H1 (cell line): ENCODE measurements at regions not wholly inside any gene's neighbourhood (a gene's known extent, or its start where the extent isn't known, plus 50 kb on each side); places are given as distances from the start of the nearest gene placed in this dataset.

Source experiments
- CTCF ChIA-PET: fragments of 300-600 bp; sonication (Branson Sonifier 250); formaldehyde crosslinking; loops from one replicate; lab custom pipeline; 2021; ENCODE audit not compliant: partially characterized antibody; lab: Charles Lee
- POLR2A ChIA-PET: fragments of 300-600 bp; sonication (Branson Sonifier 250); formaldehyde crosslinking; loops from one replicate; lab custom pipeline; 2021; ENCODE audit warnings: inconsistent platforms; ENCODE audit not compliant: partially characterized antibody; lab: Charles Lee
- DNase-seq, 2 experiments: peaks; one replicate each; pipeline versions ENCODE4 v3.0.0 to v3.0.0-alpha.2; 2010 to 2022; ENCODE audit warnings: low spot score in 2 of 2, low read depth in 1 of 2, mixed read lengths in 1 of 2
- FAIRE-seq: peaks from 2 replicates; lab custom pipeline; 2011; peaks lifted over from hg19 to GRCh38; lab: Jason Lieb, UNC
- H2AFZ ChIP-seq: 2 replicates; pipeline ENCODE4 v1.8.1; 2012; ENCODE audit warnings: low read length, inconsistent platforms
- H2AK5ac ChIP-seq: 2 replicates; pipeline ENCODE4 v1.6.1; 2013; ENCODE audit warnings: low read depth, low read length
- H2BK120ac ChIP-seq: replicated peaks from 2 replicates; pipeline ENCODE3; 2013; ENCODE audit warnings: low read depth, low read length, inconsistent platforms
- H2BK12ac ChIP-seq: 2 replicates; pipeline ENCODE4 v1.6.1; 2013; ENCODE audit warnings: low read depth, low read length
- H2BK15ac ChIP-seq: 2 replicates; pipeline ENCODE4 v1.6.1; 2013; ENCODE audit warnings: low read length
- H2BK20ac ChIP-seq: 2 replicates; pipeline ENCODE4 v1.6.1; 2013; ENCODE audit warnings: low read length
- H2BK5ac ChIP-seq: 2 replicates; pipeline ENCODE4 v1.6.1; 2013; ENCODE audit warnings: low read depth, low read length
- H3K14ac ChIP-seq: 2 replicates; pipeline ENCODE4 v1.6.1; 2013; ENCODE audit warnings: inconsistent platforms; ENCODE audit not compliant: insufficient read length
- H3K18ac ChIP-seq: 2 replicates; pipeline ENCODE4 v1.6.1; 2013; ENCODE audit warnings: low read length; ENCODE audit errors: extremely low read depth
- H3K23ac ChIP-seq: 2 replicates; pipeline ENCODE4 v1.6.1; 2013; ENCODE audit warnings: inconsistent platforms; ENCODE audit not compliant: insufficient read length
- H3K23me2 ChIP-seq: 2 replicates; pipeline ENCODE4 v1.6.1; 2013; ENCODE audit warnings: low read depth, low read length
- H3K27ac ChIP-seq: 2 replicates; pipeline ENCODE4 v1.6.1; 2011; ENCODE audit warnings: low read depth, low read length, inconsistent platforms
- H3K27me3 ChIP-seq, 4 experiments: replicated peaks in 1 of 4; 1 replicate in 1 of 4; 2 replicates in 3 of 4; pipeline versions ENCODE4 v1.6.1 to v1.8.1; 2011 to 2013; ENCODE audit warnings: low read length in 3 of 4, mild to moderate bottlenecking in 3 of 4, inconsistent platforms in 2 of 4, mixed read lengths in 2 of 4, moderate library complexity in 1 of 4; ENCODE audit not compliant: control insufficient read depth in 3 of 4, insufficient read depth in 3 of 4; ENCODE audit errors: extremely low read depth in 1 of 4
- H3K36me3 ChIP-seq, 4 experiments: 2 replicates each; pipeline versions ENCODE4 v1.6.1 to v1.8.1; 2011 to 2013; ENCODE audit warnings: mild to moderate bottlenecking in 4 of 4, low read length in 3 of 4, moderate library complexity in 2 of 4, control low read depth in 1 of 4, inconsistent platforms in 1 of 4; ENCODE audit not compliant: insufficient read depth in 4 of 4, control insufficient read depth in 2 of 4
- H3K4ac ChIP-seq: replicated peaks from 2 replicates; pipeline ENCODE3; 2013; ENCODE audit warnings: low read length, low read depth, mixed read lengths, inconsistent platforms; ENCODE audit not compliant: insufficient read length
- H3K4me1 ChIP-seq, 4 experiments: replicated peaks in 1 of 4; 1 replicate in 1 of 4; 2 replicates in 3 of 4; pipeline versions ENCODE4 v1.6.1 to v1.8.1; 2011 to 2013; ENCODE audit warnings: low read length in 3 of 4, inconsistent platforms in 2 of 4, mixed read lengths in 1 of 4; ENCODE audit not compliant: insufficient read depth in 4 of 4, control insufficient read depth in 3 of 4
- H3K4me2 ChIP-seq, 2 experiments: 2 replicates each; pipeline versions ENCODE4 v1.6.1 to v1.8.1; 2011 to 2013; ENCODE audit warnings: low read depth in 2 of 2, low read length in 2 of 2, control low read depth in 1 of 2, inconsistent platforms in 1 of 2, mild to moderate bottlenecking in 1 of 2; ENCODE audit not compliant: insufficient read depth in 1 of 2
- H3K4me3 ChIP-seq, 4 experiments: fragments of 200-600, 300-600 bp in 1 of 4; sonication (generic), shearing (Covaris generic), sonication (Bioruptor Twin) in 1 of 4; 2 replicates each; pipeline versions ENCODE4 v1.5.1 to v1.8.1; 2011 to 2016; ENCODE audit warnings: low read length in 4 of 4, low read depth in 3 of 4, control low read depth in 2 of 4, inconsistent platforms in 2 of 4, mild to moderate bottlenecking in 2 of 4, mixed read lengths in 1 of 4, moderate library complexity in 1 of 4; ENCODE audit not compliant: insufficient read depth in 2 of 4; ENCODE audit errors: extremely low read depth in 1 of 4
- H3K56ac ChIP-seq: replicated peaks from 2 replicates; pipeline ENCODE3; 2013; ENCODE audit warnings: low read depth, mild to moderate bottlenecking, mixed read lengths, low read length, inconsistent platforms; ENCODE audit not compliant: insufficient read length
- H3K79me1 ChIP-seq: 2 replicates; pipeline ENCODE4 v1.6.1; 2013; ENCODE audit warnings: low read depth, low read length, control low read depth
- H3K79me2 ChIP-seq, 2 experiments: 2 replicates each; pipeline versions ENCODE4 v1.6.1 to v1.8.1; 2012 to 2013; ENCODE audit warnings: low read length in 2 of 2, mild to moderate bottlenecking in 2 of 2, inconsistent platforms in 1 of 2; ENCODE audit not compliant: insufficient read depth in 2 of 2, control insufficient read depth in 1 of 2
- H3K9ac ChIP-seq, 4 experiments: replicated peaks in 1 of 4; 1 replicate in 1 of 4; 2 replicates in 3 of 4; pipeline versions ENCODE4 v1.6.1 to v1.8.1; 2011 to 2013; ENCODE audit warnings: low read depth in 3 of 4, low read length in 3 of 4, control low read depth in 2 of 4, mild to moderate bottlenecking in 2 of 4, moderate library complexity in 2 of 4, inconsistent platforms in 1 of 4; ENCODE audit errors: extremely low read depth in 1 of 4
- H3K9me3 ChIP-seq, 2 experiments: 2 replicates each; pipeline versions ENCODE4 v1.6.1 to v1.8.1; 2012 to 2013; ENCODE audit warnings: mild to moderate bottlenecking in 2 of 2, moderate library complexity in 2 of 2, control low read depth in 1 of 2, inconsistent platforms in 1 of 2, low read depth in 1 of 2, low read length in 1 of 2, mixed read lengths in 1 of 2; ENCODE audit not compliant: insufficient read depth in 2 of 2
- H4K20me1 ChIP-seq, 2 experiments: replicated peaks in 1 of 2; 2 replicates each; pipeline versions ENCODE3 to v1.8.1; 2011 to 2013; ENCODE audit warnings: inconsistent platforms in 2 of 2, low read length in 2 of 2, mild to moderate bottlenecking in 1 of 2; ENCODE audit not compliant: insufficient read depth in 2 of 2, control insufficient read depth in 1 of 2
- H4K5ac ChIP-seq: 2 replicates; pipeline ENCODE4 v1.6.1; 2013; ENCODE audit warnings: low read length, low read depth, mixed read lengths, inconsistent platforms; ENCODE audit not compliant: insufficient read length
- H4K8ac ChIP-seq: 2 replicates; pipeline ENCODE4 v1.8.0; 2013; ENCODE audit warnings: mild to moderate bottlenecking, moderate library complexity, low read length, inconsistent platforms; ENCODE audit not compliant: insufficient read depth; ENCODE audit errors: extremely low read depth
- H4K91ac ChIP-seq: replicated peaks from 2 replicates; pipeline ENCODE3; 2013; ENCODE audit warnings: low read length, mixed read lengths, inconsistent platforms; ENCODE audit not compliant: insufficient read length
- EP300 ChIP-seq, 2 experiments: IDR thresholded peaks; 1 replicate in 1 of 2; 2 replicates in 1 of 2; pipeline ENCODE4 v1.6.1; 2011 to 2012; ENCODE audit warnings: low read depth in 2 of 2, low read length in 2 of 2, mild to moderate bottlenecking in 2 of 2, borderline replicate concordance in 1 of 2, inconsistent platforms in 1 of 2, moderate library complexity in 1 of 2
- YY1 ChIP-seq: IDR thresholded peaks from 2 replicates; pipeline ENCODE4 v1.6.1; 2011; ENCODE audit warnings: low read depth, mild to moderate bottlenecking, low read length
- WGBS, 2 experiments: shearing (Covaris generic) in 1 of 2; methylation state at CpG; one replicate each; pipeline versions ENCODE4 v1.1.6 to v1.1.7; 2013 to 2015; ENCODE audit warnings: low lambda C conversion rate in 2 of 2, mixed read lengths in 2 of 2, inconsistent platforms in 1 of 2, low coverage in 1 of 2, missing lambda C conversion rate in 1 of 2; ENCODE audit not compliant: insufficient replicate concordance in 2 of 2, insufficient coverage in 1 of 2, insufficient read length in 1 of 2; ENCODE audit errors: extremely low coverage in 1 of 2, missing lambda C conversion rate in 1 of 2; 5-methylcytosine and 5-hydroxymethylcytosine counted together
- TF ChIP-seq, protein P1 (sequence below): IDR thresholded peaks from 2 replicates; pipeline ENCODE4 v1.6.1; 2012; ENCODE audit warnings: inconsistent platforms

GRCh38 chr10:44539178-44539577, 154.3 kb upstream of the CXCL12 start:
- POLR2A ChIA-PET = no interaction called here
- FAIRE-seq (no peak), DNase-seq (no peak)
- no peak for TF ChIP-seq EP300 (IDR thresholded peaks at IDR 0.05; ENCODE audit: borderline replicate concordance in 1 of 2, low read depth in 2 of 2, low read length in 2 of 2)
- TF ChIP-seq YY1 = no peak
- TF ChIP-seq, protein P1, sequence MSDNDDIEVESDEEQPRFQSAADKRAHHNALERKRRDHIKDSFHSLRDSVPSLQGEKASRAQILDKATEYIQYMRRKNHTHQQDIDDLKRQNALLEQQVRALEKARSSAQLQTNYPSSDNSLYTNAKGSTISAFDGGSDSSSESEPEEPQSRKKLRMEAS = no peak
- H2BK5ac ChIP-seq = no peak overlapping the region
- no peak overlapping the region for H4K8ac ChIP-seq
- H2BK15ac ChIP-seq = no peak overlapping the region
- no peak overlapping the region for H4K91ac ChIP-seq
- H3K14ac ChIP-seq = no peak overlapping the region
- no peaks in the 10 kb centered on the region for H4K20me1 ChIP-seq
- no peak overlapping the region for H2BK20ac ChIP-seq
- no peak overlapping the region for H2BK120ac ChIP-seq
- H3K9me3 ChIP-seq = no peaks in the 10 kb centered on the region
- no peak overlapping the region for H3K23ac ChIP-seq
- no peaks in the 10 kb centered on the region for H3K27me3 ChIP-seq
- H2BK12ac ChIP-seq = no peak overlapping the region
- H3K36me3 ChIP-seq = no peaks in the 10 kb centered on the region
- H2AFZ ChIP-seq = no peak overlapping the region
- H3K4me2 ChIP-seq = no peak overlapping the region
- H3K18ac ChIP-seq = no peak overlapping the region
- H3K79me2 ChIP-seq = no peaks in the 10 kb centered on the region
- no peaks in the 10 kb centered on the region for H3K4me1 ChIP-seq
- H3K23me2 ChIP-seq = no peaks in the 10 kb centered on the region
- H3K79me1 ChIP-seq = no peaks in the 10 kb centered on the region
- no peak overlapping the region for H3K56ac ChIP-seq
- no peak overlapping the region for H2AK5ac ChIP-seq
- CTCF ChIA-PET = interaction anchor here (0.9 to 1.6 kb wide), 3 partner anchors 14 to 22 kb away, joined by 3 to 4 read pairs (median 3); no protein-coding TSS in a partner anchor
- H3K4me3 ChIP-seq = no peak overlapping the region
- H3K27ac ChIP-seq = no peak overlapping the region
- no peak overlapping the region for H3K4ac ChIP-seq
- no peak overlapping the region for H4K5ac ChIP-seq
- H3K9ac ChIP-seq = no peak overlapping the region
- 89% methylated on average over 3 of the region's 3 CpGs; no CpG with 5 or more reads in 1 of the 2 experiments for whole genome bisulfite sequencing, 2 experiments
